ENCODE measurements at regions not wholly inside any gene's neighbourhood (a gene's known extent, or its start where the extent isn't known, plus 50 kb on each side); places are given as distances from the start of the nearest gene placed in this dataset.
A peak's percentile ranks its signal among the peaks of the same experiment; 100 is the strongest.

GRCh38 chr2:128628996-128629395 lies 310.3 kb upstream of the HS6ST1 start:
- no peak for DNase-seq (ENCODE audit: low read depth, low spot score)

DNA sequence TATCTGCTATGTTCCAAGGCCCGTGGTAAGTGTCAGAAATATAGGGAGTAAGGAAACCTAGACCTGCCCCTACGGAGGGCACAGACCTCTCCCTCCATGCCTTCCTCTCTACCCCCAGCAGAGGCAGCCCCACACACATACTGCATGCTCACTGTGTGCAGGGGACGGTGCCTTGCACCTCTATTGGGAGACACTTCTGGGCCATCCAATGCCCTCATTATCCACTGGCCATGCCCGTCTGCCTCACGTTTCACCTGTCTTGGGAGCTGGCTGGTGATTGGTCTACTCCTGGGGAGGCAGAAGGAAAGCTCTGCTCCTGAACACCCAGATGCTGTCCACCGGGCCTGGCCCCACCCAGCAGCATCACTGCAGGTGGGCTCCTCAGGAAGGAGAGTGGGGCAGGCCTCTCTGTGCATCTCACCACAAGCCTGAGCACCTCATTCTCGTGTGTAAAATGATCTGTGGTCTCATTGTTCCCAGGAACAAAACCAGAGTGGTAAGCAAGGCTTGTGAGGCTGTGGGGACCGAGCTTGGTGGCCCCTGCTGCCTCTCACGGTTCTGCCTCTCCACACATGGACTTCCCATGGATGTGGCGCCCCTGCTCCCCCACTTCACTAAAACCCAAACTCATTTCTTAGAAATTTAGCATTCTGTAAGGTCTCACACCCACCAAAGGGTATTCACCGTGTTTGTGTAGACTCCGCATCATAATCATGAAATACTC lies 312.5 kb upstream of the HS6ST1 start:
- DNase-seq (ENCODE audit: low read depth, low spot score): no peak

DNA sequence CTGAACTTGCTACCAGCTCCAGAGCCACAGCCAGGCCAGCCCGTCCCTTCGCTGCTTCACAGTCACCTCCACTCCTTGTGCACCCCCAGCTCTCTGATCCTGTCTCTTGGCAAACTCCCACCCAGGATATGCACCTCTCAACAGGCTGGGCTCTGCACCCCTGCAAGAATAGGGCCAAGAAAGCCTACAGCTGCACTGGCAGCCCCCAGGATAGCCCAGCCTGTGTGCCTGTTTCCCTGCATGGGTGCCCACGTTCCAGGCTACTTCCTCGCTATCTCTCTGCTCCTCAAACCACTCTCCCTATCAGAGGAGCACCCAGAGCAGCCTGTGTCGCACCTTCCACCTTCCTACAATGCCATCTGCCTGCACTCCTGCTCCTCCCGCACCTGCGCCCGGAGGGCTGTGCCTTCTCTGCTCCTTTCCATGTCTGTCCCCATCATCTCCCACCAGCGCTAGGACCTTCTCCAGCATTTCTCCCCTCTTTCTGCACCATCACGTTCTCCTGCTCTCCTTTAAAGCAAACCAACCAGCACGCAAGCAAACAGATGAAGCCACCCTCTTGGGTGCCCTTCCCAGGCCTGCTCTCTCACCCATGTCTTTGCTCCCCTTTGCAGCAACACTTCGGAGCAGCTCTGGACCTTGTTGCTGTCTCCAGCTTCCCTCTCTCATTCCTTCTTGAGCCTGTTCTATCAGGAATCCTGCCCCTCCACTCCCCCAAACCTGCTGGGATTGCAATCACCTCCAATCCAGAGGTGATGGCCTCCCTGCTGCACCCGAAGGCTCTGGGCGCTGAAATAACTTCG lies 313.2 kb upstream of the HS6ST1 start:
- DNase-seq (ENCODE audit: low read depth, low spot score): no peak

- no peak for DNase-seq (ENCODE audit: low read depth, low spot score)
Measured at GRCh38 chr2:128632501-128632800, 313.8 kb upstream of the HS6ST1 start.

- DNase-seq (ENCODE audit: low read depth, low spot score): peak; percentile 61
Measured at GRCh38 chr2:128633501-128633900, 314.8 kb upstream of the HS6ST1 start.

DNA sequence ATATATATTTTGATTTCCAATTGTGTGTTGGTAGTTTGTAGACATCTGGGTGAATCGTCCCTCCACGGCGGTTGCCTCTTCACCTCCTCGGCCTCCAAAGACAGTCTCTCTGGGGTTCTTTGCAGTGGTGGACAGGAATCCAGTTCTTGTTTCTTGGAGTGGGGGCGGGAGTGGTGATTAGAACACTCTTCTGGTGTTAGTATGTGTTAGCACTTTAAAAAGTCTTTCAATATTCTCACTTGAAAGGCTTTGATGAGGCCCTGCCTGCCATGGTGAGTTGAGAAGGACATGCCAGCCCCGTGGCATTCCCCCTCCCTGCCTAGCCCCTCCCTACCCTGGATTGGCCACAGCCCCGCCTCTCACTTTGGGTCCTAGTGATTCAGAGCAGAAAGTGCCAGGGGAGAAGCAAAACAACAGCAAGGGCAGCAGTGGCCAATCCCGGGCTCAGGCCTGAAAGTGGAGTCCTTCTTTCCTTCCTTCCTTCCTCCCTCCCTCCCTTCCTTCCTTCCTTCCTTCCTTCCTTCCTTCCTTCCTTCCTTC lies 316.8 kb upstream of the HS6ST1 start:
- peak; percentile 60 for DNase-seq (ENCODE audit: low read depth, low spot score)

DNA sequence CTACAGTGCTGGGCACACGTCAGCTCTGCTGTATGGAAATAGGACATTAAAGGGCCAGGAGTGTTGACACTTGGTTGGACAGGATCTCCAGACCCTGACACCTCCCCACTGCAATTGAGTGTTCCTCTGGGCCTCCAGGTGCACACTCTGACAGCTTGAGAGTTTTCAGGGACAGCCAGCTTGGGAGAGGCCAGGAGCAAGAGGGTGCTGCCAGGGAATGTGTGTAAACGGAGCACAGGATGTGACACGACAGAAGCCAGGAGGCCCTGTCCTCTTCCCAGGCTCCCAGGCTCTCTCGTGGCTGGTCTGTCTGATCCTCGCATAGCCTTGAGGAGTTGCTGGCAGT lies 318.1 kb upstream of the HS6ST1 start:
- no peak for DNase-seq (ENCODE audit: low read depth, low spot score)

- no peak for DNase-seq (ENCODE audit: low read depth, low spot score)
Measured at GRCh38 chr2:128637481-128638155, 318.9 kb upstream of the HS6ST1 start.

DNA sequence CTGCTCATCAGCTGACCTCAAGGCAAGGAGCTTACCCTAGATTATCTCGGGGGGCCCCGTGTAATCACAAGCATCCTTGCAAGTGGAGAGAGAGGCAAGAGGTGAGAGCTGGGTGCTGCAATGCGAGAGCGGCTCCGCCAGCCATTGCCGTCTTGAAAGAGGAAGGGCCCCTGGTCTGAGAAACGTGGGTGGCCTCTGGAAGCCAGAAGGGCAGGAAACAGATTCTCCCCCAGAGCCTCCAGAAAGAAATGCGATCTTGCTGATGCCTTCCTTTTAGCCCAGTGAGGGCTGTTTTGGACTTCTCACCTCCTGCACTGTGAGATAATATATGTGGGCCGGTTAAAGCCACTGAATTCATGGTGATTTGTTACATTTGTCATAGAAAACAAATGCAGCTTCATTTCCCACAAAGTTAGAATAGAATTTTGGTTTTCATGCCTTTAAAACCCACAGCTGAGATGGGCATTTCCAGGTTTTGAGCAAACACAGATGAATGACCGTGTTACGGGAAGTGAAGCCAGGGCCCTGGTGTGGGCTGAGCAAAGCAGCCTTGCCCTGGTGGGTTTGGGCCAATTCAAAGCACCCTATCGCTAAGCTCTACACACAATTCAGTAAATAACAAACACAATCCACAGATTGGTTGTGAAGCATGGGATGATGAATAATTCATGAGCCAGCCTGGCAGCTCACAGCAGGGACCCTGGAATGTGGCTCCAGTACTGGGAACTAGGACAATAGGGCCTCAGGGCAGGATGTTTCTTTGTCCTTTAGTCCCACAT lies 319.9 kb upstream of the HS6ST1 start:
- peak; percentile 98 for DNase-seq (ENCODE audit: low read depth, low spot score)

DNA sequence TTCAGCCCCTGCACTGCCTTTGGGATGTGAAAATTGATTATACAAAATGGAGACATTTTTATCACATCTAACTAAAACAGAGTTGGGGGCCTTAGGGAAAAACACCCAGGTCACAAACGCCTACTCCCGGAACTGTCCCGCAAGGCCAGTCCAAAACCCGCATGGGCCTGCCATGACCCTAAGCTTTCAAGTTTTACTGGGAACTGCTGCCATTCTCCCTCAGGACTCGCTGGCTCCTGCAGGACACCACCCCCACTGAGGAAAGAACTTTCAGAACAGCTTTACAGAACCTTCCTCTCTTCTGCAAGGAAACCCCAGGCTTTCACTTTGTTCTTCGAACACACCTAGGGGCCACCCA lies 320.4 kb upstream of the HS6ST1 start:
- no peak for DNase-seq (ENCODE audit: low read depth, low spot score)

DNA sequence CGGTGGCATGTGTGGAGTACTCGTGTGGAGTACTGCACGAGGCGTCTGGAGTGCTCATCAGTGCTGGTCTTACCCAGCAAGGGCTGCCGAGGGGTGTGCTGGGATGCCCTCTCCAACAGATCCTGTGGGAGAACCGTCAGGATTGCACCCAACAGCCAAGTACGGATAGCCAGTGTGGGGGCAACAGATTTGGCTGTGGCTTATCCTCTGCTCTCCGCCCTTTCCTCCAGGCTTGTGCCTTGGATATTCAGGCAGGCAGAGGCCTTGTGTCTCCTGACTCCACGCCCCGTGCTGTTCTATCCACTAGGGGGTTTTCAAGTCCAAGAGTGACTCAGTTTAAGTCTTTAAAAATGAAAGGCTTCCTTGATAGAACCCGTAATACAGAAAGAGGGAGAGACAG lies 321.0 kb upstream of the HS6ST1 start:
- DNase-seq (ENCODE audit: low read depth, low spot score): no peak

- DNase-seq (ENCODE audit: low read depth, low spot score): no peak
Measured at GRCh38 chr2:128640166-128640844, 321.6 kb upstream of the HS6ST1 start.

DNA sequence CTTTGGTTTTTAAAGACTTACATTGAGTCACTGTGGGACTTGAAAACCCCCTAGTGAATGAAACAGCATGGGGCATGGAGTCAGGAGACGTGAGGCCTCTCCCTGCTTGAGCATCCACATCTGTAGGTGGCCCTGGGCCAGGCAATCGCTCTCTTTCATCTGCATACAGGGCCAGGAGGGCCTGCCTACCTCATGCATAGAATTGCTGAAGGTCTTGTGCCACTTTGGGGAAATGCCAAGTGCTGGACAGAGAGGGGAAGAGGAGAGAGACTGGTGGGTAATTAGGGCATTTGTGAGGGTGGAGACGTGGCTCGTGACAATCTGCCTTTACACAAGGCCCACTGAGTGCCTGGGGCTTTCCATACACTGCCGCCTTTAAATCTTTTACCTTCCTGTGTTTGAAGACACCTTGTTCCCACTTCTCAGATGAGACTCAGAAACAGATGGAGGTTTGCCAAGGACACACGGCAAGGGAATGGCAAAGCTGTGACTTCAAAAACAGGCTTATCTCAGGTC lies 322.2 kb upstream of the HS6ST1 start:
- DNase-seq (ENCODE audit: low read depth, low spot score): no peak

- DNase-seq (ENCODE audit: low read depth, low spot score): no peak
Measured at GRCh38 chr2:128641421-128642080, 322.9 kb upstream of the HS6ST1 start.

GRCh38 chr2:128642316-128642715 lies 323.6 kb upstream of the HS6ST1 start:
- no peak for DNase-seq (ENCODE audit: low read depth, low spot score)

GRCh38 chr2:128642821-128643220 lies 324.2 kb upstream of the HS6ST1 start:
- no peak for DNase-seq (ENCODE audit: low read depth, low spot score)

- DNase-seq (ENCODE audit: low read depth, low spot score): no peak
Measured at GRCh38 chr2:128643221-128644065, 324.8 kb upstream of the HS6ST1 start.

GRCh38 chr2:128644156-128644555 lies 325.5 kb upstream of the HS6ST1 start:
- peak; percentile 72 for DNase-seq (ENCODE audit: low read depth, low spot score)

DNA sequence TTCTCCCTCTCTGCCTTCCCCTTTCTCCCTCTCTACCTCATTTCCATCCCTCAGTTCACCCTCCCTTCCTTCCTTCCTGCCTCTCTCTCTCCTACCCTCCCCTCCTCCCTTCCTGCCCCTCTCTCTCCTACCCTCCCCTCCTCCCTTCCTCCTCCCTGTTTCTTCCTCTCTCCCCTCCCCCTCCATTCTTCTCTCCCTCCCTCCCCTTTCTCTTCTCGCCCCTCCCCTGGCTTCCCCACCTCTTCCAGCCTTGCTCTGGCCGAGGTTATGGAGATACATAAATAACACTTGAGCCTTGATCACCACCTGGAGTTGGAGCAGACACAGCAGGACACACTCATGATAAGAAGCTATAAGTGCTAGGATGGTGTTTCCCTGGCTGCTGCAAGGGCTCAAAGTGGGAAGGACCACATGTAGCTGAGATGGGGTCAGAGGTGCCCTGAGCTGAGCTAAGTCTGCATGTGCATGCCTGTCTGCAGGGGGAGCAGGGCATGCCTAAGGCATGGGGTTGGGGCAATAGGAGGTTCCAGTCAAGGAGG lies 326.1 kb upstream of the HS6ST1 start:
- no peak for DNase-seq (ENCODE audit: low read depth, low spot score)

Measured in astrocyte of the hippocampus (primary cell).